GM21390 (cell line): ENCODE measurements at regions not wholly inside any gene's neighbourhood (a gene's known extent, or its start where the extent isn't known, plus 50 kb on each side); places are given as distances from the start of the nearest gene placed in this dataset.
"Not testable (repeated sequence)": the region's sequence is repeated elsewhere in the genome, so short reads cannot be mapped to it uniquely, and the experiment has no call there.

Experiments
- ATAC-seq: cut with Tn5 transposase; IDR thresholded peaks from one replicate; pipeline ENCODE4 v1.9.1; 2021; ENCODE audit not compliant: unreplicated experiment

GRCh38 chr2:129361688-129362087 is 617.8 kb upstream of the RAB6C start:
- no peak for ATAC-seq

GRCh38 chr2:129366263-129366662 is 613.2 kb upstream of the RAB6C start:
- ATAC-seq: no peak

GRCh38 chr2:129367107-129367506 is 612.4 kb upstream of the RAB6C start:
- ATAC-seq: no peak

- no peak for ATAC-seq
Measured at GRCh38 chr2:129369437-129369836, 610.0 kb upstream of the RAB6C start.

DNA sequence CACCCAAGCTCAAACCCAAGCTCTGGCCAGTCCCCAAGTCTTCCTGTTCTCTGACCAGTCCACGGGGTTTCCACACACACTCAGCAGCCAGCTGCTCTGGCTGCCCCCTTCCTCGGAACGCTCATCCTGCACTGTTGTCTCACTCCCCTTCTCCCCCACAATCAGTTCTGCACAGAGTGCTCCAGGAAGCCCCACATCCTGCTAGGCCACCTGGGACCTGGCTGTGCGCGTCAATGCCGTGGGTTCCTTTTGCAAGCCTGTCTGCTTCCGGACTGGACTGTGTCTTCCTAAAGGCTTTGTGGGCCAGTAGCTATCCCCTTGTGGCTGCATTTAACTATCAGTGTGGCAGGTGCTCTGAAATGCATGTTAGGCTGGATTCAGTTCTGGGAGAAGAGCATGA is 605.0 kb upstream of the RAB6C start:
- no peak for ATAC-seq

DNA sequence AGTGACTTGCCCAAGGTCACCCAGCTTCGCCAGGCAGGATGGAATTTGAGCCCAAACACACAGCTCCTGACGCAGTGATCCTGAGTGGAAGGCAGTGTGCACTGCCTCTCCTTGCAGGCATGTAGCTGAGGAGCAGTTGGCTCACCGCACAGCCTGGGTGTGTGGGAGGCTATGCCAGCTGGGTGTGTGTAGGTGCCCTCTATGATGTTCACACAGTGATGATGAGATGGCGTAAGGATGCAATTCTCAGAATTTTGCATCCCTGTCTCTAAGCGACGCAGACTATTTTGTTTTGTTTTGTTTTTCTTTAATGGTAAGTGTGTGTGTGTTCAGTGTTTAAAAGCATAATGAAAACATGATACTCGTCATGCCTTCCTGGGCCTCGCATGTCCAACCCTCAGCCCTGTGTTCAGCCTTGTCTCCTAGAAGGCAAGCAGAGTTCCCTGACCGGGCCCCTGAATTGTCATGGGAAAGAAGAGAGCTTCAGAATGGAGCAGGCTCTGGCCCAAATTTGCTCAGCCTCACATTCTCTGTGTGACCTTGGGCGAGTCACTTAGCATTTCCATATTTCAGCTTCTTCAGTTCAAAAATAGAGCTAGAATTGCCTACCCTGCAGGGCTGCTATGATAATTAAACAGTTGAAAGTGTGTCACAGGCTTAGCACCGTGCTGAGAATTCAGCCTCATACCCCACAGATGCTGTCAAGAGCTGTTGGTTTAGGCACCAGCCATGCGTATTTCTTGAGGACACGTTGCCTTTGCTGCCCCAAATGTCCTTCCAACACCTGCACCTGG is 603.6 kb upstream of the RAB6C start:
- no peak for ATAC-seq

DNA sequence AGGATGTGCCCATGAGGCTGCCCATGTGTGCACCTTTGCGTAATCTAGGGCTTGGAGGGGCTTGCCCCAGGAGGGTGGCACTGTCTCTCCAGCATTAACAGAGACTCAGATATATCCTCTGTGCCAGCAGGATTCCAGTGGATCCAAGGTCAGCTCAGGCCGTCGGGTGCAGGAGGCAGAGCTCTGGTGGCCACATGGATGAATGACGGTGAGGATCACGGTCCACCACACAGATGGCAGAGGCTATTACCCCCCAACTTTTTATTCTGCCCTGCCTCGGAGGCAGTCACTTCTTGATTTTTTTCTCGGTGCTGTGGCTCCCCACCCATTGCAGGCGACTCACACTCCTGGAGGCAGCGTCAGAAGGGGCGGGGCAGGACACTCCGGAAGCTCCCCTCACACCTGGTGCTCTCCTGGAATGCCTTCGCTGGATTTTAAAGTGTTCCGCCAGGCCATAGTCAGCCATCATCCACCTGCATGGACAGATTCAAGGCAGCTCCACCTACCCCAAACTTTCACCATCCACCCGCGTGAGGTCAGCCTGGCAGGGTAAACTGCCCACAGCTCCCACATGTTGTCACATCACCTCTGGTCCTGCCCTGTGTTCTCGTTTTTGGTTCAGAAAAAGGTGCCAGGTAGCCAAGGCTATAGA is 602.9 kb upstream of the RAB6C start:
- no peak for ATAC-seq

DNA sequence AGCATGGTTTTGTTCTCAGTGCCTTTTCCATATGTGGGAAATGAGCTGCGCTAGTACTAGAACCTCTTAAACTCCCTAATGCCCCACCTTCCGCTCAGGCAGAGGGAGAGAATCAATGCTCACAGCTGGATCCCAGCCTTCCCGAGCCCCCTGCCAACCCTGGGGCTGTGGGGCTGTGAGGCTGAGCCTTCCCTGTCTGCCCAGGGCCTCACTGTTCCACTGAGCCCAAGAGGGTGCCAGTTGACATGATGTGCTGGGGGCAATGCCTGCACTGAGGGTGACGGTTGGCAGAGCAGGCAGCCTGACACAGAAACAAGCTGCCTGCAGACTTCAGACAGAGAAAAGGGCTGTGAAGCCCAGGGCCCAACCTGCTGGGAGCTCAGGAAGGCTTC is 602.4 kb upstream of the RAB6C start:
- no peak for ATAC-seq

DNA sequence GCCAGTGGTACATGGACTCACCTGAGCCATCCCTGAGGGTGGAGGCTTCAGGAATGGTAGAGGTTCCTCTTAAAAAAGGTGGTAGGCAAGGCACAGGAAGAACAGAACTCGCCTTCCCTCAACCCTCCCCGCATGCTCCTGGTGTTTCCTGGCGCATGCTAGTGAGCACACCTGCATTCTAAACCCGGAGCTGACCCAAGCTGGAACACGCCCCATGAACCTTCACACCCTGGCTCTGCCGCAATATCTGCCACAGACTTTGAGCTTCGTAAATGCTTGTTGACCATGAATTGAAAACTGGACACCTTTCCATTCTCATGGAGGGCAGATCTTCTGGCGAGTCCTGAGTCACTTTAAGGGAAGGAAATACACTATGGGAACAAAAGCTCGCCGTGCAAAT is 601.3 kb upstream of the RAB6C start:
- no peak for ATAC-seq

GRCh38 chr2:129379411-129379810 is 600.1 kb upstream of the RAB6C start:
- peak; percentile 69 for ATAC-seq

- no peak for ATAC-seq
Measured at GRCh38 chr2:129381789-129382188, 597.7 kb upstream of the RAB6C start.

- ATAC-seq: no peak
Measured at GRCh38 chr2:129388870-129389269, 590.6 kb upstream of the RAB6C start.

- ATAC-seq: no peak
Measured at GRCh38 chr2:129393816-129394215, 585.6 kb upstream of the RAB6C start.

DNA sequence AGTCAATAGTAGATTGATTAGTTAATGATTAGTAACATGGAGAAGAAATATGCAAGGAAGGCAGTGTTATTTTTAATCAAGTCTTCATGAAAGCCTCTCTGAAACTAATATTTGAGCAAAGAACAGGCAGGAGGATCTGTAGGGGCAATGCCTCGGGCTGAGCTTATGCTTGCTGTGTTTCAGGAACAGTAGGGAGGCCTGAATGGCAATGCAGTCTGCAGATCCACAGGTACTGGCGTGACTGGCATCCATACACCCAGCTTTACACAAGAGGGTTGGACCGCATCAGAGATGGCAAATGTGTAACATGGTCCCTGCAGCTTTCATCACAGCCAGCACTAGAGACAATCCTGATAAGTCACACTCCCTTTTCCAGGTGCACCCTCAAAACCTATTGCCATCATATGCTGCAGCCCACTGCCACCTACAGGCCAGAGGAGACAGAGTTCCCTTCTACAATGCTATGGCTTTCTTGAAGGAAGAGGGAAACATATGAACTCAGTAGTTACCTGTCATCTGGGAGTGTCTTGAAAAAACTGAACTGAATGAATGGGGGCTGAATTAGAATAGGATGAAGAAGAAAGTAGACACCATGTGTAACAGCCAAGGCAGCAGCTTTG is 582.4 kb upstream of the RAB6C start:
- peak; percentile 65 for ATAC-seq

GRCh38 chr2:129400826-129401225 is 578.6 kb upstream of the RAB6C start:
- ATAC-seq: no peak

- ATAC-seq: no peak
Measured at GRCh38 chr2:129402076-129402475, 577.4 kb upstream of the RAB6C start.

DNA sequence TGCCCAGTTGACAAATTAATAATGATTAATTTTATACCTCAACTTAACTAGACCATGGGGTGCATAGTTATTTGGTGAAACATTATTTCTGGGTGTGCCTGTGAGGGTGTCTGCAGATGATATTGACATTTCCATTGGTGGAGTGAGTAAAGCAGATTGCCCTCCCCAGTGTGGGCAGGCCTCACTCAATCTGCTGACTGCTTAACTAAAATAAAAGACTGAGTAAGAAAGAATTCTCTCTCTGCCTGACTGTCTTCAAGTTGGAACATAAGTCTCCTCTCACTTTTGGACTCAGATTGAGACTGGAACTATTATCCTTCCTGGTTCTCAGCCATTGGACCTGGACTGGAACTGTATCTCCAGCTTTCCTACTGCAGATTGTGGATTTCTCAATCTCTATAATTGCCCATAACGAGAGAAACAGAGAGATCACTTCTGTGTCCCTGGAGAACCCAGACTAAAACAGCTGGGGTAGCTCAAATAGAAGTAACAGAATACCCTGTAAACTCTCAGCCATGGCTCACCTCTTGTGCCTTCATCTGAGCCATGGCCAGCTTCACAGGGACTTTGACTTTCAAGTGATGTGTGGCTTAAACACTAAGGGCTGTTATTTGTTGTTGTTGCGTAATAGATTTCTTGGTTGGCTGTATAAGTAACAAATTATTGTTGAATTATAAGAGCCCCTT is 575.3 kb upstream of the RAB6C start:
- no peak for ATAC-seq

DNA sequence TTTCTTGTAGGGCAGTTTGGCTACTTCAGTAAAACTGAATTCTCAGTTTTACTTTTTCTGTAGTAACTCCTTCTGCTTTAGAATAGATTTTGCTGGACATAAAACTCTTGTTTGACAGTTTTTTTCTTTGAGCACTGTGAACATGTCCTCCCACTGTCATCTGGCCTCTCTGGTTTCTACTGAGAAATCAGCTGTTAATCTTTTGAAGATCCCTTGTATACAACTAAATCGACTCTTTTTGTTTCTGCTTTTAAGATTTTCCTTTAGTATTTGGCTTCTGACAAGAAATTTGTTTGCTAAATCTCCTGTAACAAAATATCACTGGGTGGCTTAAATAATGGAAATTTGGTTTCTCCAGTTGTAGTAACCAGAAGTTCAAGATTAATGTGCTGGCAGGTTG is 570.9 kb upstream of the RAB6C start:
- no peak for ATAC-seq

DNA sequence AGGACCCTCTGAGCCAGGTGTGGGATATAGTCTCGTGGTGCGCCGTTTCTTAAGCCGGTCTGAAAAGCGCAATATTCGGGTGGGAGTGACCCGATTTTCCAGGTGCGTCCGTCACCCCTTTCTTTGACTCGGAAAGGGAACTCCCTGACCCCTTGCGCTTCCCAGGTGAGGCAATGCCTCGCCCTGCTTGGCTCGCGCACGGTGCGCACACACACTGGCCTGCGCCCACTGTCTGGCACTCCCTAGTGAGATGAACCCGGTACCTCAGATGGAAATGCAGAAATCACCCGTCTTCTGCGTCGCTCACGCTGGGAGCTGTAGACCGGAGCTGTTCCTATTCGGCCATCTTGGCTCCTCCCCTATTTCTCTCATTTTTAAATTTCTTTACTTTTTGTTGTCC is 562.4 kb upstream of the RAB6C start:
- not testable (repeated sequence) for ATAC-seq

DNA sequence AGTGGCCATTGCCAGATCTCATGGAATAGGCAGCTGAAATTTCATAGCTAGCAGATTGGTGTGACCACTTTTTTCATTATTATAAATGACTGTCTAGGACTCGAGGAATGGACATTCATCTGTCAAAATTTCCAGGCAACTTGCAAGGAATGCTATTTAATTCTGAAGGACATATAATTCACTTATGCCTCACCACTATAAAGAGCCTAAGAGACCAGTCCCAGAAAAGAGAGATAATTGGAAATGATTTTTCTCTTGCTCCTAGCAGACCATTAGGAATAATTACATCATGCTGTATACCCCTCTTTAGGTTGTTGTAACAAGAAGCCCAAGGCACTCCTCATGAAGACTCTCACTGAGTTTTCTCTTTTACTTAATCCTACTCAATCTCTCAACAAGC is 557.4 kb upstream of the RAB6C start:
- ATAC-seq: no peak

GRCh38 chr2:129428086-129428660 is 551.3 kb upstream of the RAB6C start:
- ATAC-seq: no peak
